RWPE2 (cell line): ENCODE measurements at regions not wholly inside any gene's neighbourhood (a gene's known extent, or its start where the extent isn't known, plus 50 kb on each side); places are given as distances from the start of the nearest gene placed in this dataset.

ENCODE experiments used
- ATAC-seq: fragments of 200-7000 bp; cut with Tn5 transposase; 3 replicates; pipeline ENCODE4 v1.9.1; 2021; ENCODE audit warnings: low read depth
- DNase-seq: peaks from one replicate; pipeline ENCODE4 v3.0.0-alpha.2; 2020; ENCODE audit warnings: low spot score
- H3K27ac ChIP-seq: fragments of 450-650 bp; 2 replicates; pipeline ENCODE4 v1.5.1; 2017; ENCODE audit warnings: mild to moderate bottlenecking; ENCODE audit not compliant: poor library complexity, severe bottlenecking
- H3K27me3 ChIP-seq: fragments of 250-450 bp; sonication (Bioruptor Pico); 2 replicates; pipeline ENCODE4 v1.5.1; 2021; ENCODE audit warnings: mild to moderate bottlenecking, moderate library complexity; ENCODE audit not compliant: insufficient read depth, poor library complexity, severe bottlenecking
- H3K36me3 ChIP-seq: fragments of 250-450 bp; sonication (Bioruptor Pico); 2 replicates; pipeline ENCODE4 v1.5.1; 2020; ENCODE audit warnings: low read depth, mild to moderate bottlenecking, moderate library complexity
- H3K4me1 ChIP-seq: fragments of 250-450 bp; sonication (Bioruptor Pico); 2 replicates; pipeline ENCODE4 v1.5.1; 2021; ENCODE audit warnings: mild to moderate bottlenecking, moderate library complexity; ENCODE audit not compliant: insufficient read depth, poor library complexity, severe bottlenecking
- H3K4me3 ChIP-seq: fragments of 250-450 bp; sonication (Bioruptor Pico); 2 replicates; pipeline ENCODE4 v1.5.1; 2021; ENCODE audit warnings: mild to moderate bottlenecking, moderate library complexity; ENCODE audit not compliant: severe bottlenecking
- H3K9me3 ChIP-seq: fragments of 250-450 bp; sonication (Bioruptor Pico); 2 replicates; pipeline ENCODE4 v1.5.1; 2021; ENCODE audit warnings: mild to moderate bottlenecking, moderate library complexity; ENCODE audit not compliant: severe bottlenecking
- TF ChIP-seq, protein P1 (sequence below): fragments of 450-650 bp; IDR thresholded peaks from one replicate; pipeline ENCODE4 v1.5.1; 2017; ENCODE audit warnings: mild to moderate bottlenecking, moderate library complexity; ENCODE audit not compliant: poor library complexity, severe bottlenecking

- Histone ChIP-seq H3K27me3 (peaks cover 3% of the 10 kb centered on the region), H3K4me1 (no peaks in the 10 kb centered on the region), H3K9me3 (no peaks in the 10 kb centered on the region), H3K4me3 (no peak overlapping the region), H3K36me3 (no peaks in the 10 kb centered on the region), H3K27ac (no peak overlapping the region)
- DNase-seq (no peak), ATAC-seq (no peak)
- TF ChIP-seq, protein P1, sequence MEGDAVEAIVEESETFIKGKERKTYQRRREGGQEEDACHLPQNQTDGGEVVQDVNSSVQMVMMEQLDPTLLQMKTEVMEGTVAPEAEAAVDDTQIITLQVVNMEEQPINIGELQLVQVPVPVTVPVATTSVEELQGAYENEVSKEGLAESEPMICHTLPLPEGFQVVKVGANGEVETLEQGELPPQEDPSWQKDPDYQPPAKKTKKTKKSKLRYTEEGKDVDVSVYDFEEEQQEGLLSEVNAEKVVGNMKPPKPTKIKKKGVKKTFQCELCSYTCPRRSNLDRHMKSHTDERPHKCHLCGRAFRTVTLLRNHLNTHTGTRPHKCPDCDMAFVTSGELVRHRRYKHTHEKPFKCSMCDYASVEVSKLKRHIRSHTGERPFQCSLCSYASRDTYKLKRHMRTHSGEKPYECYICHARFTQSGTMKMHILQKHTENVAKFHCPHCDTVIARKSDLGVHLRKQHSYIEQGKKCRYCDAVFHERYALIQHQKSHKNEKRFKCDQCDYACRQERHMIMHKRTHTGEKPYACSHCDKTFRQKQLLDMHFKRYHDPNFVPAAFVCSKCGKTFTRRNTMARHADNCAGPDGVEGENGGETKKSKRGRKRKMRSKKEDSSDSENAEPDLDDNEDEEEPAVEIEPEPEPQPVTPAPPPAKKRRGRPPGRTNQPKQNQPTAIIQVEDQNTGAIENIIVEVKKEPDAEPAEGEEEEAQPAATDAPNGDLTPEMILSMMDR, result no peak
These were observed 512.2 kb downstream of the NPHP4 start for GRCh38 chr1:5479876-5480646.

- TF ChIP-seq, protein P1, result no peak
- no peak overlapping the region for H3K27ac ChIP-seq
- H3K4me3 ChIP-seq, result no peak overlapping the region
- DNase-seq, result no peak
- no peaks in the 10 kb centered on the region for H3K9me3 ChIP-seq
- H3K27me3 ChIP-seq, result peaks cover 3% of the 10 kb centered on the region
- ATAC-seq, result no peak
- H3K4me1 ChIP-seq, result no peaks in the 10 kb centered on the region
- no peaks in the 10 kb centered on the region for H3K36me3 ChIP-seq
These were observed 513.3 kb downstream of the NPHP4 start for GRCh38 chr1:5478961-5479360.

DNA sequence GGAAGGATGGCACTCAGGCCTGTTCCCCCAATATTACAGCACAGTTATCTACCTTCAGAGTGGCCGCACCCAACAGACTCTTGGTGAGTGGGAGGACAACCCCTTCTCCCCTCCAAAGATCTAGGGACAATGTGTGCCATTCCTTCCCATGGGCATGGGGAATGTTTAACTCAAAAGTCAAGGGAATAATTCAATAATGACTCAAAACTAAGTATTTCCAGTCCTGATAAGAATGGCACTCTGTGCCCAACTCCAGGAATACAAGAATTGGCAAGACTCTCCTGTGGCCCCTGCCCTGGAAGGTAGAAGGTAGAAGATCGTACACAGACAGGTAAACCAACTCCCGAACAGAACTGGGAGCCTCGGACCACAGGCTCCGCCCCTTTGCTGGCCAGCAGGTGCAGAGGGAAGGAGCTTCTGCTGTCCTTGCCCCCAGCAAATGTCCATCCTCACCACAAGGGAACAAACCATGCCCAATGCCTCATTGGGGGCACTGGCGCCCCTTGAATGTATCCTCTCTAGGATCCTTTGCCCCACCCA, 514.0 kb downstream of the NPHP4 start:
- Histone ChIP-seq H3K36me3 (no peaks in the 10 kb centered on the region), H3K27ac (no peak overlapping the region), H3K9me3 (no peaks in the 10 kb centered on the region), H3K4me1 (no peaks in the 10 kb centered on the region), H3K4me3 (no peak overlapping the region), H3K27me3 (no peaks in the 10 kb centered on the region)
- TF ChIP-seq, protein P1, result no peak
- DNase-seq, result no peak
- no peak for ATAC-seq

DNA sequence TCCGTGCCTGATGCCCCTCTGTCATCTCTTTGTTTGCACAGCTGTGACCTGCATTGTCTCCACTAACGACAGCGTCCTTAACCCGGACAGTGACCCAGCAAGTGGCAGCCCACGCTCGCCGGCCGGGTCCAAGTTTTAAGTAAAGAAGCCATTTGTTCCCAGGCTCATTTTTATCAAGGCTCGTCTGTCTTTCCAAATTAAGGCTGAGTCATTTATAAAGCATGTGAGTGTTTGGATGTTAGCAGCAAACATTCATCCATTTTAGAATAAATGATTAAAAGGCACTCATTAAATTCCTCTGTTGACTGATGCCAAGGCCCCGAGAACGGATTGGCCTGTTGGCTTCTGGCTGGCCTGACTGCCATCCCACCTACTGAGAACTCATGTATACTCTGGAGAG, 514.5 kb downstream of the NPHP4 start:
- no peak for DNase-seq
- TF ChIP-seq, protein P1, result no peak
- no peaks in the 10 kb centered on the region for H3K36me3 ChIP-seq
- H3K9me3 ChIP-seq, result no peaks in the 10 kb centered on the region
- H3K4me3 ChIP-seq, result no peak overlapping the region
- no peak overlapping the region for H3K27ac ChIP-seq
- no peak for ATAC-seq
- H3K27me3 ChIP-seq, result no peaks in the 10 kb centered on the region
- no peaks in the 10 kb centered on the region for H3K4me1 ChIP-seq

- TF ChIP-seq, protein P1, result no peak
- no peak overlapping the region for H3K27ac ChIP-seq
- no peaks in the 10 kb centered on the region for H3K4me1 ChIP-seq
- no peak overlapping the region for H3K4me3 ChIP-seq
- DNase-seq (no peak), ATAC-seq (no peak)
- no peaks in the 10 kb centered on the region for H3K36me3 ChIP-seq
- no peaks in the 10 kb centered on the region for H3K9me3 ChIP-seq
- no peaks in the 10 kb centered on the region for H3K27me3 ChIP-seq
These were observed 516.7 kb downstream of the NPHP4 start for GRCh38 chr1:5475572-5475971.
